Fibroblast of pulmonary artery (primary cell): ENCODE measurements at regions not wholly inside any gene's neighbourhood (a gene's known extent, or its start where the extent isn't known, plus 50 kb on each side); places are given as distances from the start of the nearest gene placed in this dataset.

ENCODE experiments used
- DNase-seq: peaks from one replicate; pipeline ENCODE4 v3.0.0-alpha.2; 2010; ENCODE audit warnings: low read depth
- H3K4me3 ChIP-seq: replicated peaks from 2 replicates; pipeline ENCODE4 v1.5.1; 2011; ENCODE audit warnings: low read depth, mild to moderate bottlenecking, control low read depth, low read length, moderate library complexity
- CTCF ChIP-seq: IDR thresholded peaks from 2 replicates; pipeline ENCODE4 v1.5.1; 2011; ENCODE audit warnings: mild to moderate bottlenecking, control low read depth, low read length, inconsistent platforms; ENCODE audit errors: missing control alignments

- no peak for DNase-seq
- no peak for TF ChIP-seq CTCF
- H3K4me3 ChIP-seq, result no peak overlapping the region
Measured at GRCh38 chr2:5990086-5990485, 297.9 kb downstream of the SOX11 start.

GRCh38 chr2:5991305-5991968, 299.3 kb downstream of the SOX11 start:
- TF ChIP-seq CTCF, result no peak
- DNase-seq, result no peak
- H3K4me3 ChIP-seq, result no peak overlapping the region

DNA sequence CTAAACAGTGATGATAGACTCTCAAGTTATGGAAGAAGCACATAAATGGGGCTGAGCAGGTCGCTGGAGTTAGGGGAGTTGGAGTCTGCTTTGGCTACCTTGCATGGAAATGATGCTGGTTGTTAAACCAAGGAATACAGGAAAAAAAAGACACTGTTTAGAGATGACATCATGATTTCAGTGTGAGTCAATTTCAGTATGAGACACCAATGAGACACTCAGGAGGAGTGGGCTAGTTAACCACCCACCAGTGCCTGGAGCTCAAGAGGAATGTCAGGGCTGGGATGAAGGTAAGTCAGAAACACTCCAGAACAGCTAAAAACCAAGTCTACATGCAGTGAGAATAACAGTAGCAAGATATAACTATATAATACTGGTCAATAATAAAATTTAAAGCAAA, 303.6 kb downstream of the SOX11 start:
- no peak for TF ChIP-seq CTCF
- H3K4me3 ChIP-seq, result no peak overlapping the region
- no peak for DNase-seq

DNA sequence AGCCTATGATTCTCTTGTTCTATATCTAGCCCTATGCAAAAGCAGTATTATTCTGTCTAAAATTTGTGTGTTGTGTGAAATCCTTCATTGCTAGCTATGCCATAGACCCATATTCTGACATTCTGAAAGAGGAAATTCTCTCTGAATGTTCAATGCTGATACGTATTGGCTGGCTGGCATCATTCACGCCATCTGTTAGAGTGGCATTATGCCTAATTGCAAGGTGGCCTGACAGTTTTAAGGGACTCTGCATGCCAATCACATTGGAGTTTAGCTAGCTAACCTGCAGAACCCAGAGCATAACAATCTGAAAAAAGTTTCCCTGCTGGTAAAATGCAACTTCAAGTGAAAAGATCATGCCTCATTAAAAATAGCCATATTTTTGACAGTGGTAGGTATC, 316.0 kb downstream of the SOX11 start:
- no peak for TF ChIP-seq CTCF
- no peak for DNase-seq
- H3K4me3 ChIP-seq, result no peak overlapping the region

GRCh38 chr2:6008726-6009125, 316.5 kb downstream of the SOX11 start:
- no peak for TF ChIP-seq CTCF
- DNase-seq, result no peak
- no peak overlapping the region for H3K4me3 ChIP-seq

- DNase-seq, result no peak
- no peak overlapping the region for H3K4me3 ChIP-seq
- TF ChIP-seq CTCF, result no peak
Measured at GRCh38 chr2:6010163-6010562, 318.0 kb downstream of the SOX11 start.

DNA sequence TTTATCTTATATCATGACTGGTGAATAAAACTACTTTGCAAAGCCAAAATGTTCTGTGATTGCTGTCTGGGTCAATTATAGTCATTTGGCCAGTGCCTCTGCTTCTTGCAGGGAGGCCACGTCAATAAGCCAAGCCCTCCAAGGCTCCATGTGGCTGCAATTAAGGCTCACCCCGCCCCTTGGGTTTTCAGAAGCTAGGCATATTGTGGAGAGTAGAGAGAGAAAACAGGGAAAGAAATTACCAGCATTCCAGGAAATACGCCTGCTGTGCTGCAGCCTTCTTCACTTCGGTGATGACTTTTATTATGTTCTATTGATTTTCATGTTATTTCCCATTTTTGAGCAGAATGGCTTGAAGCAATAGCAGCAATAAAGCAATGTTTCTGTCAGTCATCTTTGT, 319.7 kb downstream of the SOX11 start:
- H3K4me3 ChIP-seq, result no peak overlapping the region
- DNase-seq, result no peak
- TF ChIP-seq CTCF, result no peak
